Endothelial cell of umbilical vein (primary cell): ENCODE measurements at regions not wholly inside any gene's neighbourhood (a gene's known extent, or its start where the extent isn't known, plus 50 kb on each side); places are given as distances from the start of the nearest gene placed in this dataset.

Experiments used
- BruUV-seq: library from RNA; stranded (reverse); fragments of 400-500 nt; replicated peaks from 2 replicates; lab custom pipeline; 2021; lab: Mats Ljungman, UMichigan
- CTCF ChIA-PET: fragments of 300-600, 350-600 bp; sonication (Branson Sonifier 250); formaldehyde crosslinking; loops from one replicate; lab custom pipeline; 2021; ENCODE audit warnings: antibody characterized with exemption, inconsistent platforms; lab: Charles Lee
- POLR2A ChIA-PET: fragments of 300-600, 350-600 bp; sonication (Branson Sonifier 250); formaldehyde crosslinking; loops from one replicate; lab custom pipeline; 2021; ENCODE audit warnings: antibody characterized with exemption, inconsistent platforms; lab: Charles Lee
- DNase-seq: peaks from one replicate; pipeline ENCODE4 v3.0.0-alpha.2; 2011; ENCODE audit warnings: low read depth, low spot score
- FAIRE-seq: peaks from 2 replicates; lab custom pipeline; 2011; peaks lifted over from hg19 to GRCh38; lab: Jason Lieb, UNC
- H2AFZ ChIP-seq: 2 replicates; pipeline ENCODE4 v1.6.0; 2012; ENCODE audit warnings: low read depth, low read length, control low read depth, inconsistent platforms
- H3K27ac ChIP-seq: 2 replicates; pipeline ENCODE4 v1.5.1; 2011; ENCODE audit warnings: low read depth, mild to moderate bottlenecking, control low read depth, low read length, moderate library complexity; ENCODE audit not compliant: insufficient read depth
- H3K27me3 ChIP-seq, 2 experiments: 2 replicates each; pipeline versions ENCODE4 v1.6.0 to v1.6.1; 2011; ENCODE audit warnings: low read length in 2 of 2, mixed read lengths in 1 of 2; ENCODE audit not compliant: control insufficient read depth in 2 of 2, insufficient read depth in 2 of 2
- H3K36me3 ChIP-seq, 2 experiments: 2 replicates in 1 of 2; 3 replicates in 1 of 2; pipeline ENCODE4 v1.5.1; 2011; ENCODE audit warnings: low read length in 2 of 2, mild to moderate bottlenecking in 1 of 2, moderate library complexity in 1 of 2; ENCODE audit not compliant: control insufficient read depth in 2 of 2, insufficient read depth in 2 of 2; ENCODE audit errors: extremely low read depth in 1 of 2
- H3K4me1 ChIP-seq: 3 replicates; pipeline ENCODE4 v1.5.1; 2011; ENCODE audit warnings: mild to moderate bottlenecking, low read length; ENCODE audit not compliant: control insufficient read depth, insufficient read depth; ENCODE audit errors: extremely low read depth
- H3K4me2 ChIP-seq: 2 replicates; pipeline ENCODE4 v1.6.1; 2011; ENCODE audit warnings: low read length, control low read depth, mixed read lengths; ENCODE audit not compliant: insufficient read depth
- H3K4me3 ChIP-seq, 3 experiments: fragments of 200-600 bp in 1 of 3; sonication (generic), shearing (Covaris generic) in 1 of 3; replicated peaks in 1 of 3; 2 replicates each; pipeline ENCODE4 v1.5.1; 2011 to 2016; ENCODE audit warnings: control low read depth in 3 of 3, low read length in 3 of 3, mild to moderate bottlenecking in 2 of 3, inconsistent platforms in 1 of 3, low read depth in 1 of 3, moderate library complexity in 1 of 3; ENCODE audit not compliant: insufficient read depth in 1 of 3
- H3K79me2 ChIP-seq: 2 replicates; pipeline ENCODE4 v1.6.0; 2012; ENCODE audit warnings: low read length, inconsistent platforms; ENCODE audit not compliant: control insufficient read depth, insufficient read depth
- H3K9ac ChIP-seq: replicated peaks from 2 replicates; pipeline ENCODE3; 2011; ENCODE audit warnings: low read length, control low read depth; ENCODE audit not compliant: insufficient read depth; ENCODE audit errors: extremely low read depth
- H3K9me1 ChIP-seq: replicated peaks from 3 replicates; pipeline ENCODE4 v1.6.0; 2011; ENCODE audit warnings: mild to moderate bottlenecking, low read length; ENCODE audit not compliant: control insufficient read depth, insufficient read depth; ENCODE audit errors: extremely low read depth
- H3K9me3 ChIP-seq: replicated peaks from 2 replicates; pipeline ENCODE4 v1.5.1; 2012; ENCODE audit warnings: low read length, inconsistent platforms; ENCODE audit not compliant: control insufficient read depth, insufficient read depth
- H4K20me1 ChIP-seq: replicated peaks from 2 replicates; pipeline ENCODE3; 2011; ENCODE audit warnings: mild to moderate bottlenecking, low read length; ENCODE audit not compliant: control insufficient read depth, insufficient read depth; ENCODE audit errors: extremely low read depth
- CTCF ChIP-seq, 2 donors: IDR thresholded peaks; 1 replicate in 1 of 2; 2 replicates in 1 of 2; pipeline ENCODE4 v1.5.1; 2011; ENCODE audit warnings: low read length in 2 of 2, mild to moderate bottlenecking in 2 of 2, moderate library complexity in 2 of 2, control low read depth in 1 of 2, inconsistent platforms in 1 of 2, low read depth in 1 of 2; ENCODE audit not compliant: insufficient read depth in 1 of 2; ENCODE audit errors: extremely low read depth in 1 of 2
- EZH2 ChIP-seq: IDR thresholded peaks from 2 replicates; pipeline ENCODE4 v1.6.1; 2012; ENCODE audit warnings: borderline replicate concordance, low read depth, mild to moderate bottlenecking, moderate library complexity, low read length, inconsistent platforms; ENCODE audit not compliant: severe bottlenecking
- FOS ChIP-seq: IDR thresholded peaks from 2 replicates; pipeline ENCODE4 v1.6.1; 2011; ENCODE audit warnings: mild to moderate bottlenecking, low read length, moderate library complexity, borderline replicate concordance; ENCODE audit not compliant: insufficient read depth
- GATA2 ChIP-seq: IDR thresholded peaks from 2 replicates; pipeline ENCODE4 v1.7.0; 2011; ENCODE audit warnings: low read depth, mild to moderate bottlenecking, moderate library complexity, mixed read lengths, low read length; ENCODE audit not compliant: insufficient read length, insufficient read depth
- JUN ChIP-seq: IDR thresholded peaks from 2 replicates; pipeline ENCODE4 v1.6.1; 2011; ENCODE audit warnings: borderline replicate concordance, low read depth; ENCODE audit not compliant: insufficient read length, insufficient read depth
- MAX ChIP-seq: IDR thresholded peaks from 2 replicates; pipeline ENCODE4 v1.6.1; 2011; ENCODE audit not compliant: insufficient read depth, insufficient read length
- MYC ChIP-seq: IDR thresholded peaks from one replicate; pipeline ENCODE4 v1.6.1; 2011; ENCODE audit warnings: mild to moderate bottlenecking, low read depth, low read length
- POLR2A ChIP-seq: IDR thresholded peaks from 2 replicates; pipeline ENCODE4 v1.6.1; 2012; ENCODE audit warnings: low read depth, mild to moderate bottlenecking, control low read depth, low read length
- POLR2AphosphoS5 ChIP-seq: IDR thresholded peaks from 2 replicates; pipeline ENCODE4 v1.6.1; 2012; ENCODE audit warnings: low read depth, mild to moderate bottlenecking, control low read depth, low read length, moderate library complexity; ENCODE audit not compliant: insufficient read depth
- dilution Hi-C: fragments of 300-500 bp; cut with MboI; formaldehyde crosslinking; loops from one replicate; pipeline ENCODE4 v1.15.0; 2019; ENCODE audit warnings: low sequenced_read_pairs; ENCODE audit not compliant: extremely low pct_ligation_motif_present
- intact Hi-C: fragments of 100-400 bp; cut with micrococcal nuclease; formaldehyde crosslinking; loops from one replicate; pipeline ENCODE4 v1.10.0; 2022

GRCh38 chr10:53395449-53395848 lies 622.9 kb upstream of the MBL2 start:
- dilution Hi-C loops, result no loop called here
- no peak overlapping the region for H3K4me3 ChIP-seq
- POLR2A ChIA-PET, result no interaction called here
- no peak overlapping the region for H3K27ac ChIP-seq
- H3K9ac ChIP-seq, result no peak overlapping the region
- DNase-seq (no peak), FAIRE-seq (no peak)
- H2AFZ ChIP-seq, result no peak overlapping the region
- TF ChIP-seq POLR2AphosphoS5 (no peak), MAX (no peak), JUN (no peak), EZH2 (no peak), CTCF (IDR thresholded peaks at IDR 0.05; ENCODE audit: extremely low read depth in 1 of 2, insufficient read depth in 1 of 2, low read depth in 1 of 2, low read length in 2 of 2) (no peak), GATA2 (no peak), FOS (no peak), MYC (no peak), POLR2A (no peak)
- intact Hi-C loops, result no loop called here
- H3K9me1 ChIP-seq, result no peaks in the 10 kb centered on the region
- no peaks in the 10 kb centered on the region for H3K4me1 ChIP-seq
- no peaks in the 10 kb centered on the region for H3K27me3 ChIP-seq
- H4K20me1 ChIP-seq, result no peaks in the 10 kb centered on the region
- H3K4me2 ChIP-seq, result no peak overlapping the region
- H3K9me3 ChIP-seq, result no peaks in the 10 kb centered on the region
- CTCF ChIA-PET, result no interaction called here
- H3K36me3 ChIP-seq, result no peaks in the 10 kb centered on the region
- no TSS peak for BruUV-seq
- H3K79me2 ChIP-seq, result no peaks in the 10 kb centered on the region
